HepG2 (cell line): ENCODE measurements at regions not wholly inside any gene's neighbourhood (a gene's known extent, or its start where the extent isn't known, plus 50 kb on each side); places are given as distances from the start of the nearest gene placed in this dataset.

ENCODE experiments used
- ATAC-seq: fragments of 200-7000 bp; cut with Tn5 transposase; 3 replicates; pipeline ENCODE4 v1.9.1; 2020; ENCODE audit warnings: mild to moderate bottlenecking, moderate library complexity
- BruUV-seq: library from RNA; stranded (reverse); fragments of 400-500 nt; replicated peaks from 2 replicates; lab custom pipeline; 2021; lab: Mats Ljungman, UMichigan
- CTCF ChIA-PET: fragments of 300-600 bp; formaldehyde crosslinking; extraction: SDS; loops from one replicate; lab custom pipeline; 2021; ENCODE audit warnings: low total read pairs, inconsistent platforms, low intra/inter-chr PET ratio; lab: Yijun Ruan, JAX
- POLR2A ChIA-PET: fragments of 350-600 bp; sonication (Branson Sonifier 250); formaldehyde crosslinking; loops from one replicate; lab custom pipeline; 2020; ENCODE audit warnings: antibody characterized with exemption, inconsistent platforms; lab: Yijun Ruan, JAX
- DNase-seq: peaks from one replicate; pipeline ENCODE4 v3.0.0-alpha.2; 2015; ENCODE audit warnings: low spot score
- FAIRE-seq: peaks from 3 replicates; lab custom pipeline; 2011; peaks lifted over from hg19 to GRCh38; lab: Jason Lieb, UNC
- H2AFZ ChIP-seq: one replicate; pipeline ENCODE4 v1.6.1; 2011; ENCODE audit warnings: low read length, inconsistent platforms
- H3K27ac ChIP-seq: fragments of 300-600 bp; 3 replicates; pipeline ENCODE4 v1.8.0; 2011; ENCODE audit warnings: mixed run types, mild to moderate bottlenecking, mixed read lengths, low read length, inconsistent platforms; ENCODE audit not compliant: insufficient read depth; ENCODE audit errors: extremely low read length
- H3K27me3 ChIP-seq, 2 experiments: fragments of 200-600 bp in 1 of 2; 2 replicates in 1 of 2; 3 replicates in 1 of 2; pipeline versions ENCODE4 v1.6.0 to v1.8.0; 2011; ENCODE audit warnings: low read length in 2 of 2, mild to moderate bottlenecking in 2 of 2, moderate library complexity in 2 of 2, inconsistent platforms in 1 of 2; ENCODE audit not compliant: insufficient read depth in 2 of 2, control insufficient read depth in 1 of 2
- H3K36me3 ChIP-seq, 2 experiments: fragments of 200-600 bp in 1 of 2; replicated peaks in 1 of 2; 2 replicates in 1 of 2; 3 replicates in 1 of 2; pipeline versions ENCODE4 v1.5.1 to v1.8.0; 2011; ENCODE audit warnings: low read length in 2 of 2, inconsistent platforms in 1 of 2; ENCODE audit not compliant: insufficient read depth in 2 of 2, control insufficient read depth in 1 of 2
- H3K4me1 ChIP-seq: 2 replicates; pipeline ENCODE4 v1.5.1; 2012; ENCODE audit warnings: low read length, inconsistent platforms; ENCODE audit not compliant: insufficient read depth
- H3K4me2 ChIP-seq: 2 replicates; pipeline ENCODE4 v1.6.0; 2011; ENCODE audit warnings: low read depth, low read length, inconsistent platforms
- H3K4me3 ChIP-seq, 3 experiments: fragments of 200-600 bp in 1 of 3; sonication (generic), shearing (Covaris generic) in 1 of 3; replicated peaks in 1 of 3; 2 replicates each; pipeline ENCODE4 v1.5.1; 2011 to 2016; ENCODE audit warnings: low read length in 3 of 3, inconsistent platforms in 2 of 3, low read depth in 2 of 3, mild to moderate bottlenecking in 2 of 3, control low read depth in 1 of 3, mixed read lengths in 1 of 3; ENCODE audit not compliant: insufficient read depth in 1 of 3
- H3K79me2 ChIP-seq: one replicate; pipeline ENCODE4 v1.6.1; 2011; ENCODE audit warnings: low read length, inconsistent platforms; ENCODE audit not compliant: insufficient read depth
- H3K9ac ChIP-seq: 2 replicates; pipeline ENCODE4 v1.6.0; 2011; ENCODE audit warnings: mild to moderate bottlenecking, low read depth, low read length, inconsistent platforms; ENCODE audit not compliant: insufficient read depth
- H3K9me3 ChIP-seq: 2 replicates; pipeline ENCODE4 v1.5.1; 2012; ENCODE audit warnings: mild to moderate bottlenecking, low read length
- H4K20me1 ChIP-seq: 2 replicates; pipeline ENCODE4 v1.6.0; 2011; ENCODE audit warnings: inconsistent platforms, mild to moderate bottlenecking, low read length, moderate library complexity; ENCODE audit not compliant: insufficient read depth
- HNRNPH1 ChIP-seq: fragments of 200-400 bp; formaldehyde crosslinking; optimal IDR thresholded peaks from 2 replicates; pipeline ENCODE3; 2017; ENCODE audit warnings: mild to moderate bottlenecking, low read depth, low read length
- HOMEZ ChIP-seq: IDR thresholded peaks from 2 replicates; pipeline ENCODE4 v1.6.1; 2016; ENCODE audit warnings: low read depth
- MAFK ChIP-seq, 2 experiments: IDR thresholded peaks in 1 of 2; conservative IDR thresholded peaks in 1 of 2; 2 replicates each; pipeline ENCODE4 v1.6.1; 2011; ENCODE audit warnings: improper control_type of control experiment in 2 of 2, low read length in 2 of 2
- MTF2 ChIP-seq: sonication (generic); formaldehyde crosslinking; IDR thresholded peaks from 2 replicates; pipeline ENCODE4 v1.5.0; 2020; ENCODE audit warnings: missing genetic modification reagents, borderline replicate concordance
- SPEN ChIP-seq: sonication (generic); formaldehyde crosslinking; IDR thresholded peaks from 2 replicates; pipeline ENCODE4 v1.5.1; 2020; ENCODE audit warnings: low read depth, mild to moderate bottlenecking, missing genetic modification reagents
- ZNF10 ChIP-seq: sonication (generic); formaldehyde crosslinking; IDR thresholded peaks from 2 replicates; pipeline ENCODE4 v1.4.0; 2020; ENCODE audit warnings: mild to moderate bottlenecking, low read depth, missing genetic modification reagents, borderline replicate concordance
- ZNF160 ChIP-seq: sonication (generic); formaldehyde crosslinking; IDR thresholded peaks from 2 replicates; pipeline ENCODE4 v1.8.0; 2022; ENCODE audit warnings: mild to moderate bottlenecking, inconsistent platforms, missing genetic modification reagents
- ZNF260 ChIP-seq: sonication (generic); formaldehyde crosslinking; IDR thresholded peaks from 2 replicates; pipeline ENCODE4 v1.4.0; 2020; ENCODE audit warnings: missing genetic modification reagents, low read depth, mild to moderate bottlenecking, borderline replicate concordance
- WGBS: methylation state at CpG from one replicate; pipeline ENCODE4 v1.1.6; 2017; ENCODE audit warnings: low lambda C conversion rate; 5-methylcytosine and 5-hydroxymethylcytosine counted together
- in situ Hi-C: cut with HindIII; loops from 2 replicates; pipeline ENCODE4 v1.10.0; 2017; ENCODE audit warnings: low pct_unique_long_range_greater_than_20kb; ENCODE audit not compliant: extremely low pct_ligation_motif_present
- intact Hi-C: fragments of 100-400 bp; cut with micrococcal nuclease; formaldehyde crosslinking; loops from one replicate; pipeline ENCODE4 v1.10.0; 2022; ENCODE audit not compliant: unreplicated experiment

- Histone ChIP-seq H3K79me2 (no peaks in the 10 kb centered on the region), H3K4me1 (no peaks in the 10 kb centered on the region), H3K4me3 (no peak overlapping the region), H4K20me1 (no peaks in the 10 kb centered on the region), H3K4me2 (no peak overlapping the region), H3K9ac (no peak overlapping the region), H3K9me3 (no peaks in the 10 kb centered on the region), H3K27me3 (no peaks in the 10 kb centered on the region), H3K36me3 (no peaks in the 10 kb centered on the region), H3K27ac (no peak overlapping the region), H2AFZ (no peak overlapping the region)
- intact Hi-C loops = no loop called here
- POLR2A ChIA-PET = no interaction called here
- no peak for TF ChIP-seq SPEN (CRISPR knock-in tag)
- no peak for TF ChIP-seq ZNF160 (CRISPR knock-in tag)
- TF ChIP-seq HOMEZ = no peak
- TF ChIP-seq ZNF260 (CRISPR knock-in tag) = no peak
- no peak for TF ChIP-seq MTF2
- TF ChIP-seq ZNF10 (CRISPR knock-in tag) = no peak
- FAIRE-seq = no peak
- ATAC-seq = no peak
- CTCF ChIA-PET = no interaction called here
- in situ Hi-C loops = no loop called here
- WGBS = 20% methylated on average over 1 of the region's 6 CpGs
- no TSS peak for BruUV-seq
- no peak for DNase-seq
Measured at GRCh38 chr5:27590503-27590902, 552.1 kb upstream of the CDH9 start.

- H3K9me3 ChIP-seq = no peaks in the 10 kb centered on the region
- in situ Hi-C loops = no loop called here
- no peaks in the 10 kb centered on the region; a peak in 1 of 5 replicates for H3K27me3 ChIP-seq
- no TSS peak for BruUV-seq
- CTCF ChIA-PET = no interaction called here
- POLR2A ChIA-PET = no interaction called here
- H3K27ac ChIP-seq = no peak overlapping the region
- ATAC-seq (no peak), FAIRE-seq (no peak), DNase-seq (no peak)
- intact Hi-C loops = no loop called here
- no peaks in the 10 kb centered on the region for H3K36me3 ChIP-seq
- TF ChIP-seq MAFK (conservative IDR thresholded peaks at IDR 0.05 in 1 of 2, IDR thresholded peaks at IDR 0.05 in 1 of 2; ENCODE audit: low read length in 2 of 2) = peak in 1 of 2 experiments; percentile 83; a peak in 2 of 4 replicates
- TF ChIP-seq HNRNPH1 = no peak
- H3K4me3 ChIP-seq = no peak overlapping the region
- H4K20me1 ChIP-seq = no peaks in the 10 kb centered on the region
- no peaks in the 10 kb centered on the region for H3K79me2 ChIP-seq
- no peak overlapping the region for H3K4me2 ChIP-seq
- H3K4me1 ChIP-seq = no peaks in the 10 kb centered on the region
- no peak overlapping the region for H2AFZ ChIP-seq
- H3K9ac ChIP-seq = no peak overlapping the region
Measured at GRCh38 chr5:27578279-27578678, 539.9 kb upstream of the CDH9 start.
